Esophagus muscularis mucosa (tissue), 3 donors: ENCODE measurements at regions not wholly inside any gene's neighbourhood (a gene's known extent, or its start where the extent isn't known, plus 50 kb on each side); places are given as distances from the start of the nearest gene placed in this dataset.

Source experiments
- EP300 ChIP-seq: sonication (generic); formaldehyde crosslinking; IDR thresholded peaks from one replicate; pipeline ENCODE4 v1.6.1; 2017; ENCODE audit warnings: antibody characterized with exemption
- TF ChIP-seq, protein P1 (sequence below), 3 experiments: fragments of 200-600 bp in 2 of 3; fragments of 450-650 bp in 1 of 3; sonication (generic) in 2 of 3; IDR thresholded peaks; one replicate each; pipeline ENCODE4 v1.5.1; 2017 to 2019; ENCODE audit warnings: antibody characterized with exemption in 3 of 3, mild to moderate bottlenecking in 2 of 3, moderate library complexity in 1 of 3

DNA sequence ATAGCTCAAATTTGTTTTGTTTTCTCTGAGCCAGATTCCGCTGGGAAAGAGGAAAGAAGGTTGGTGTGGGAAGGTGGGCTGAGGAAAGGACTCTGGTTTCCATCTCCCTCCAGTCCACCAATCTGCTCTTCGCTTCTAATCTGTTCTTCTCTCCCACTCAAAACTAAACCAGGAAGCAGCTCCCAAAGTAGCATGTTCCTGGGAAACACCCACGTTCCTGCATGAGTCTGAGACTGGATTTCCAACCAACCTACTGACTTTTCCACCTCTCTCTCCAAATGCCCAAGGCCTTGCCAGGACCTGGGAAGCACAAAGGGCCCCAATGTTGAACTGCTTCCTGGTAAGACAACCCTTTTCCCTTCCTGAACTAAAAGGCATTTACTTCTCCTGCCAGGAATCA, 110.2 kb downstream of the WT1 start:
- TF ChIP-seq, protein P1, sequence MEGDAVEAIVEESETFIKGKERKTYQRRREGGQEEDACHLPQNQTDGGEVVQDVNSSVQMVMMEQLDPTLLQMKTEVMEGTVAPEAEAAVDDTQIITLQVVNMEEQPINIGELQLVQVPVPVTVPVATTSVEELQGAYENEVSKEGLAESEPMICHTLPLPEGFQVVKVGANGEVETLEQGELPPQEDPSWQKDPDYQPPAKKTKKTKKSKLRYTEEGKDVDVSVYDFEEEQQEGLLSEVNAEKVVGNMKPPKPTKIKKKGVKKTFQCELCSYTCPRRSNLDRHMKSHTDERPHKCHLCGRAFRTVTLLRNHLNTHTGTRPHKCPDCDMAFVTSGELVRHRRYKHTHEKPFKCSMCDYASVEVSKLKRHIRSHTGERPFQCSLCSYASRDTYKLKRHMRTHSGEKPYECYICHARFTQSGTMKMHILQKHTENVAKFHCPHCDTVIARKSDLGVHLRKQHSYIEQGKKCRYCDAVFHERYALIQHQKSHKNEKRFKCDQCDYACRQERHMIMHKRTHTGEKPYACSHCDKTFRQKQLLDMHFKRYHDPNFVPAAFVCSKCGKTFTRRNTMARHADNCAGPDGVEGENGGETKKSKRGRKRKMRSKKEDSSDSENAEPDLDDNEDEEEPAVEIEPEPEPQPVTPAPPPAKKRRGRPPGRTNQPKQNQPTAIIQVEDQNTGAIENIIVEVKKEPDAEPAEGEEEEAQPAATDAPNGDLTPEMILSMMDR (IDR thresholded peaks at IDR 0.05): no peak
- TF ChIP-seq EP300: no peak
